ENCODE measurements at regions not wholly inside any gene's neighbourhood (a gene's known extent, or its start where the extent isn't known, plus 50 kb on each side); places are given as distances from the start of the nearest gene placed in this dataset.

GRCh38 chr9:81530310-81530810, 159.0 kb downstream of the TLE1 start:
- TF ChIP-seq, protein P1, sequence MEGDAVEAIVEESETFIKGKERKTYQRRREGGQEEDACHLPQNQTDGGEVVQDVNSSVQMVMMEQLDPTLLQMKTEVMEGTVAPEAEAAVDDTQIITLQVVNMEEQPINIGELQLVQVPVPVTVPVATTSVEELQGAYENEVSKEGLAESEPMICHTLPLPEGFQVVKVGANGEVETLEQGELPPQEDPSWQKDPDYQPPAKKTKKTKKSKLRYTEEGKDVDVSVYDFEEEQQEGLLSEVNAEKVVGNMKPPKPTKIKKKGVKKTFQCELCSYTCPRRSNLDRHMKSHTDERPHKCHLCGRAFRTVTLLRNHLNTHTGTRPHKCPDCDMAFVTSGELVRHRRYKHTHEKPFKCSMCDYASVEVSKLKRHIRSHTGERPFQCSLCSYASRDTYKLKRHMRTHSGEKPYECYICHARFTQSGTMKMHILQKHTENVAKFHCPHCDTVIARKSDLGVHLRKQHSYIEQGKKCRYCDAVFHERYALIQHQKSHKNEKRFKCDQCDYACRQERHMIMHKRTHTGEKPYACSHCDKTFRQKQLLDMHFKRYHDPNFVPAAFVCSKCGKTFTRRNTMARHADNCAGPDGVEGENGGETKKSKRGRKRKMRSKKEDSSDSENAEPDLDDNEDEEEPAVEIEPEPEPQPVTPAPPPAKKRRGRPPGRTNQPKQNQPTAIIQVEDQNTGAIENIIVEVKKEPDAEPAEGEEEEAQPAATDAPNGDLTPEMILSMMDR (IDR thresholded peaks at IDR 0.05; ENCODE audit: poor library complexity): no peak
- no peak for TF ChIP-seq EZH2 (IDR thresholded peaks at IDR 0.05; ENCODE audit: borderline replicate concordance)
- TF ChIP-seq EZH2phosphoT487 (IDR thresholded peaks at IDR 0.05; ENCODE audit: low read depth, severe bottlenecking, unreplicated experiment): no peak

Measured in hepatocyte (in vitro differentiated cells).